Mesodermal cell (in vitro differentiated cells): ENCODE measurements at regions not wholly inside any gene's neighbourhood (a gene's known extent, or its start where the extent isn't known, plus 50 kb on each side); places are given as distances from the start of the nearest gene placed in this dataset.

ENCODE experiments used
- H3K27ac ChIP-seq: 2 replicates; pipeline ENCODE4 v1.7.0; 2013; ENCODE audit warnings: mild to moderate bottlenecking, low read depth, low read length, moderate library complexity; ENCODE audit not compliant: severe bottlenecking
- H3K36me3 ChIP-seq: 2 replicates; pipeline ENCODE4 v1.7.1; 2013; ENCODE audit warnings: mild to moderate bottlenecking, low read length, moderate library complexity; ENCODE audit not compliant: control insufficient read depth, insufficient read depth
- H3K4me1 ChIP-seq: one replicate; pipeline ENCODE4 v1.7.1; 2013; ENCODE audit warnings: mild to moderate bottlenecking, low read length; ENCODE audit not compliant: insufficient read depth, control insufficient read depth, poor library complexity, severe bottlenecking
- H3K4me3 ChIP-seq: 2 replicates; pipeline ENCODE4 v1.7.0; 2013; ENCODE audit warnings: low read length, control low read depth, mild to moderate bottlenecking; ENCODE audit not compliant: insufficient read depth, poor library complexity, severe bottlenecking; ENCODE audit errors: extremely low read depth
- H3K9me3 ChIP-seq: 2 replicates; pipeline ENCODE4 v1.7.1; 2013; ENCODE audit warnings: mild to moderate bottlenecking, low read length, moderate library complexity; ENCODE audit not compliant: control insufficient read depth
- WGBS, 2 experiments: methylation state at CpG; one replicate each; pipeline ENCODE4 v1.1.5; 2013; ENCODE audit warnings: missing lambda C conversion rate in 2 of 2; ENCODE audit not compliant: insufficient coverage in 2 of 2; 5-methylcytosine and 5-hydroxymethylcytosine counted together

DNA sequence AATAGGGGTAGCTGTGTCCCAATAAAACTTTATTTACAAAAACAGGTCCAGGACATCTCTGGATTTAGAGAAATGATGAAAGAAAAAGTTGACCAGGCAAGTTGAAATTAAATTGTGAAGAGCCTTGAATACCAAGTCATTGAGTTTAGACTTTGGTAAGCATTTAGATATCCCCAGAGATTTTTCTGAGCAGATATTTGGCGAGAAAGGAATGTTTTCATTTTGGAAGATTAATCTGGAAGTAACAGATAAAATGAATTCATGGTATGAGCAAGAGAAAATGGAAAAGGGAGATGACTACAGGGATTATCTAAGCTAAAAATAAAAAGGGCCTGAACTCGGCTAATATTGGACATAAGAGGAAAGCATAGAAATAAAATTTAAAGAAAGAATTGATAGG is 157.6 kb downstream of the ACTL7B start:
- Histone ChIP-seq H3K4me1 (no peaks in the 10 kb centered on the region), H3K4me3 (no peak overlapping the region), H3K36me3 (no peaks in the 10 kb centered on the region), H3K9me3 (no peaks in the 10 kb centered on the region), H3K27ac (no peak overlapping the region)
- 79 to 85% methylated on average over 2 of the region's 2 CpGs for WGBS, 2 experiments

DNA sequence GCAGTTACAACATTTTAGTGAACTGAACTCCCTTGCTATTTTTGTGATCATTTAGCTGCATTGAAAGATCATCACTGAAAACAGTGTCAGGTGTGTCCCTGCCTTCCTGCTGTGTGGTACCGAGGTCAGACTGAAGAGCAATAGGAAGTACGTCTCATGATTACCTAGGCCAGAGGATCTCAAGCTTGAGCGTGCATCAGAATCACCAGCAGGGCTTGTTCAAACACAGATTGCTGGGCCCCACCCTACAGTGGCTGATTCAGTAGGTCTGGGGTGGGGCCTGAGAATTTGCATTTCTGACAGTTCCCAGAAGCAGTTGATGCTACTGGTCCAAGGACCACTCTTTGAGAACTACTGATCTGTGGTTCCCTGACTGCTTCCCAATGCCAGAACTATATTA is 159.6 kb downstream of the ACTL7B start:
- H3K9me3 ChIP-seq = no peaks in the 10 kb centered on the region
- H3K4me3 ChIP-seq = no peak overlapping the region
- H3K36me3 ChIP-seq = no peaks in the 10 kb centered on the region
- no peak overlapping the region for H3K27ac ChIP-seq
- H3K4me1 ChIP-seq = no peaks in the 10 kb centered on the region
- WGBS, 2 experiments = 82 to 88% methylated on average over 2 to 3 of the region's 3 CpGs

DNA sequence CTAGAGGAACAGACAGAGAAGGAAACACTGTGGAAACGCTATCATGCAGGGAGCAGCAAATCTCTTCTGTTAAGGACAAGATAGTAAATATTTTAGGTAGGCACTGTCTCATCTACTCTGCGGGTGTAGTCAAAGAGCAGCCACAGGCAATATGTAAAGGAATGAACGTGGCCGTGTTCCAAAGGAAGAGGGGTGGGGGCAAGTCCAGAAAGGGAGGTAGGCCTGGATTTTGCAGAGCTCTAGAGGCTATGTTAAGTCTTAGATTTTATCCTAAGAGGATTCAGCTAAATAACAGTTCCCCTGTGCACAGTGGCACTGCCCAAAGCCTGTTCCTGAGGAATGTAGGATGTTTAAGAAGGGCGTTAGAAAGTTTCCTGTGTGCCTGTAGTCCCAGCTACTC is 161.6 kb downstream of the ACTL7B start:
- H3K9me3 ChIP-seq = no peaks in the 10 kb centered on the region
- H3K36me3 ChIP-seq = no peaks in the 10 kb centered on the region
- H3K4me3 ChIP-seq = no peak overlapping the region
- no peak overlapping the region for H3K27ac ChIP-seq
- 87 to 88% methylated on average over 5 of the region's 5 CpGs for WGBS, 2 experiments
- H3K4me1 ChIP-seq = no peaks in the 10 kb centered on the region

DNA sequence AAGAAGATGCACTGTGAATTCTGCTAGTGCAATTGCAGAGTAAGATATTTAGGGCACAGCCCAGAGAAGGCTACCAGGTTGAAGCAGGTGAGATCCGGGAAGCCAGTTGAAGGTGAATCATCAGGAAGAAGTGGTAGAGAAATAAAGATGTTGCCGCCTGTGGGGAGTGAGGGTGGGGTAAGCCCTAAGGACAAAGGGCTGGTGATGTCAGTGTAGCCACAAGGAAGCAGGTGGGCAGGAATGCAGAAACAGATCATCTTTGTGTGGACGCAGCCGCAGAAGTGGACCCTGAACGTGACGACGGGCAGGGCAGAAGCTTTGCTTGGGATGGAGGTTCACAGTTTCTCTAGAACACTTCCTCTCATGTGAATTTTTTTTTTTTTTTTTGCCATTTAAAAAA is 164.2 kb downstream of the ACTL7B start:
- no peaks in the 10 kb centered on the region for H3K9me3 ChIP-seq

GRCh38 chr9:108688676-108689075 is 167.1 kb downstream of the ACTL7B start:
- Histone ChIP-seq H3K4me3 (no peak overlapping the region), H3K36me3 (no peaks in the 10 kb centered on the region), H3K4me1 (no peaks in the 10 kb centered on the region), H3K27ac (no peak overlapping the region), H3K9me3 (no peaks in the 10 kb centered on the region)
- WGBS, 2 experiments = no CpG with 5 or more reads among the region's 2 CpGs

More for the DNA sequence above, 164.2 kb downstream of the ACTL7B start:
- H3K27ac ChIP-seq = no peak overlapping the region
- no peaks in the 10 kb centered on the region for H3K4me1 ChIP-seq
- H3K36me3 ChIP-seq = no peaks in the 10 kb centered on the region
- H3K4me3 ChIP-seq = no peak overlapping the region
- WGBS, 2 experiments = 91 to 94% methylated on average over 4 of the region's 7 CpGs

- Histone ChIP-seq H3K4me1 (no peaks in the 10 kb centered on the region), H3K36me3 (no peaks in the 10 kb centered on the region), H3K4me3 (no peak overlapping the region), H3K9me3 (no peaks in the 10 kb centered on the region), H3K27ac (no peak overlapping the region)
- WGBS, 2 experiments = 57 to 75% methylated on average over 1 of the region's 3 CpGs
Measured at GRCh38 chr9:108688051-108688450, 167.7 kb downstream of the ACTL7B start.

DNA sequence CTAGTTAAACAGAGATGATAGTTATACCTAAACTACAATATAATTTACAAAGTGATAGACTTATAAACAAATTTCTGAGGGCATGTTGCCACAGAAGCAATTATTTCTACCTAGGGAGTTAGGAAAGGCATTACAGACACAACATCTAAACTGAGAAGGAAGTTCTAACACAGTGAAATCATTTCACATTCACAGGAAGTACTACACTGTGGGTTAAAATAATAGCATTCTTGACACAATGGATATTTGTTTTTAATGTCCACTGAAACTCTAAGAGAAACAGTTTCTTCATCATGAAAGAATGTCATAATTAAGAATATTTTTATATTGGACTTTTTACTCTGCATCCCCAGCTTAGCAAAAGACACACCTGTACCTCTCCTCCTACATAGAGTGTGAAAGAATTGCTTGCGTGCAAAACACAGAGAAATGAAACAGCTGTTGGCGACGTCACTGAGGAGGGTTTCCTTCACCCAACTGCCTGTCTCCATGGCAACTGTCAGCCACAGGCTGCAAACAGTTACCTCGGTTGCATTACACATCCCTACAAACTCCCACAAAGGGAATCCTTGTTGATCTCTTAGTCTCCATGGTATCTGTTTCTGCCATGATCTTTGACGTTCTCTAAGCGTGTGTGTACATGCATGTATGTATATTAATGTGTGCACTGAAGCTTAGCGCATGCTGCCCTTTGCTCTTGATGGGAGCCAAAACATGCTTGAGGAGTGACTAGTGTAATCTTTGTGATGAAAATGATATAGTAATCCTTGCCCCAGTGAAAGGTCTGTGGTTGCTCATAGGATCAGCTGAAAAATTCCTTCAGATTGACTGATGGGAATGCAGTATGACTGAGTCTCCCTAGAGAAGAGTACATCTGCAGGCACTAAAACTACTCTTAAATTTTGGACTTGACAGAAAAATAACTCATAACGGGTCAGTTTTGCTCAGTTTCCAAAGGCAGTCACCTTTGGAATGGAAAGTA is 168.5 kb downstream of the ACTL7B start:
- H3K36me3 ChIP-seq = no peaks in the 10 kb centered on the region
- 100% methylated on average over 4 to 5 of the region's 8 CpGs for WGBS, 2 experiments

DNA sequence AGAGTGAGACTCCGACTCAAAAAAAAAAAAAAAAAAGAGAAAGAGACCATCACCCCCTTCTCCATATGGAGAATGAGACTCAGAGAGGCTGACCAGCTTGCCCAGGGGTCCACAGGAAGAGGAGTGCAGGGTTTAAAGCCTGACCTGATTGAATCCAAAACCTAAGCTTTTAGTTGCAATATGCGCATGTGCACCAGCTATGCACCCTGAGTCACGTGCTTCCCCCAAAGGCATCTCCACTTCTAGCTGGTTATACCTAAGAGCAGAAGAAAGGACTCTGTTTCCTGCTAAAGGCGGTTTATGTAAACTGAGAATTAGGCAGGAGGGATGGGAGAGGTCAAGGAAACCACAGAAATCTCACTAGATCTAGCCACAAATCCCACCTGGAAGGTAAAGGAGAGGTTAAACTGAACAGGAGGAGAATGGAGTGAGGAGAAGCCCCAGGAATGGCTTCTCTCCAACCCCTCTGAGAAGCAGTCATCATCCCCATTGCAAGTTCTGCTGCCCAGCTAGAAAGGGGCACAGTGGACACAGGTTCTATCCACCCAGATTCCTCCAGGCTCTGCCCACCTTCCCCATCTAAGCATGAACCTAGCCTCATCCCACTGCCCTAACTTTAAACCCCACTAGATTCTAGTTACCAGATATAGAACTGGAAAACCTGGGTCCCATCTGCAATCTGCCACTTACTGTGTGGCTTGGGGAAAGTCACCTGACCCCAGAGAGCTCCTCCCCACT is 171.3 kb downstream of the ACTL7B start:
- H3K4me1 ChIP-seq = no peaks in the 10 kb centered on the region
- no peak overlapping the region for H3K27ac ChIP-seq
- no peaks in the 10 kb centered on the region for H3K9me3 ChIP-seq
- 100% methylated on average over 1 of the region's 4 CpGs; no CpG with 5 or more reads in 1 of the 2 experiments for WGBS, 2 experiments
- no peaks in the 10 kb centered on the region for H3K36me3 ChIP-seq
- no peak overlapping the region for H3K4me3 ChIP-seq

More for the DNA sequence above, 168.5 kb downstream of the ACTL7B start:
- Histone ChIP-seq H3K27ac (no peak overlapping the region), H3K4me1 (no peaks in the 10 kb centered on the region), H3K9me3 (no peaks in the 10 kb centered on the region), H3K4me3 (no peak overlapping the region)

DNA sequence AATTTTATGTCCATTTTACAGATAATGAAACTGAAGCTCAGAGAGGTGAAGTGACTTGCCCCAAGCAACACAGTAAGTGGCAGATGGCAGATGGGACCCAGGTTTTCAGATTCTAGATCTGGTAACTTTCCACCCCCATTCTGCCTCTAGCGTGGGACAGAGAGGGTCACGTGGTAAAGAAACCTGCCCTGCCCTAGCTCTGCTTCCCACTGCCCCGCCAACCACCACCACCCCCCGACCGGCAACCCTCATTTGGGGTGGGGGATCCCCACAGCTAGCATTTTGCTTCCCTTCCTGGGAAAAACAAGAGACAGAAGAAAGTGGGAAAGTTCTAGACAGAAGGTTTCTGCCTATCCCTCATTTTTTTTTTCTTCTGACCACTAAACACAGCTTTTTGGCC is 172.5 kb downstream of the ACTL7B start:
- Histone ChIP-seq H3K36me3 (no peaks in the 10 kb centered on the region), H3K4me1 (no peaks in the 10 kb centered on the region), H3K4me3 (no peak overlapping the region), H3K27ac (no peak overlapping the region), H3K9me3 (no peaks in the 10 kb centered on the region)
- WGBS, 2 experiments = no CpG with 5 or more reads among the region's 5 CpGs

GRCh38 chr9:108681851-108682590 is 173.8 kb downstream of the ACTL7B start:
- Histone ChIP-seq H3K27ac (no peak overlapping the region), H3K4me1 (no peaks in the 10 kb centered on the region), H3K36me3 (no peaks in the 10 kb centered on the region), H3K9me3 (no peaks in the 10 kb centered on the region), H3K4me3 (no peak overlapping the region)
- WGBS, 2 experiments = 88 to 91% methylated on average over 4 to 7 of the region's 10 CpGs
